GM21360 (cell line): ENCODE measurements at regions not wholly inside any gene's neighbourhood (a gene's known extent, or its start where the extent isn't known, plus 50 kb on each side); places are given as distances from the start of the nearest gene placed in this dataset.
A peak's percentile ranks its signal among the peaks of the same experiment; 100 is the strongest.

Source experiments
- ATAC-seq: cut with Tn5 transposase; IDR thresholded peaks from one replicate; pipeline ENCODE4 v1.9.1; 2021; ENCODE audit warnings: mild to moderate bottlenecking, moderate library complexity; ENCODE audit not compliant: unreplicated experiment

DNA sequence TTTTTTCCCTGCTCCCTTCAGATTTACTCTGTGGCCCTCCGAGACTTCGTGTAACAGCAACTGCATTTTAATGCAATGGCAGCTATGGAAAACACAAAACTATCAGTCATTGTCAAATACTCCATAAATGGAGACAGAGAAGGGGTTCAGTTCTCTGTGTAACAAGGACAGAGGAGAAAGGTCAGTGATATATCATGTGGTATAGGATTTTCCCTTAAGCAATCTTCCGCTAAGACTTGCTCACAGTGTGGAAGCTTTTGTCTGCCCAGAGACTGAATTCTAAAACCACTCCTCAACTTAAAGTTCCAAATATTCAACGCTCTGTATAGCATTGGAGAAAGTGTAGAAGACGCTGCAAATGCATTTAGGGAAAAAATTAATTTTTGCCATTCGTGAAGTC is 111.3 kb upstream of the EDNRB start:
- no peak for ATAC-seq

DNA sequence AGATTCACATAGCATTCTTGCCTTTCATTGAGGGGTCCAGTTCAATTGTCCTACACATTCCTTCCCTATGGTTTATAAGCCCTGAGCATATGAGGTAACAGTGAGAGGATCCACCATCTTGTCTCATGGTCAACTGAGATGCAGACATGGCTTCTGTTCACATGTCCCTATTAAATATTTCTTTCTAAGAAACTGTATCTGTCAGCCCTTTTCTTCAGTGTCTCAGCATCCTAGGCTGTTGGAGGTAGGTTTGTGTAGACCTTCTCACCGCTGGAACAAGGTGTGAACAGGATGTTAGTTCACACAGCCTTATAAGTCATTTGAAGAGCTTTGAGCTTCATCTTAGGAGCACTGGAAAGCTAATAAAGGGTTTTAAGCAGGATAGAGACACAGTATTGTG is 110.3 kb upstream of the EDNRB start:
- no peak for ATAC-seq

DNA sequence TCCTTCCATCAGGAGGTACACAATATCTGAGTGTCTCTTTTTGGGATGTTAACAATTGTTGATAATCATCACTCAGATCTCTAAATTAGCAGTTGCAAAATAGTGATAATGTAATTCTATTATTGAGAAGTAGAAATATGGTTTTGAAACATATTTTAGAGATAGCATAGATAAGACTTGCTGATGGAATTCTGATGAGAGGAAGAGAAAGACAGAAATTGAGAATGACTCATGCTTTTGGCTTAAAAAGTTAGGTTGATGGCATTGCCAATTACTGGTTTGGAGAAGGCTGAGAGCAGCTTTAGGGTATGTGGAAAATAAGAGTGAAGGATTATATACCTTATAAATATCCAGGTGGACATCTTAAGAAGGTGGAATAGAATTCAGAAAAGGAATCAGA is 106.4 kb upstream of the EDNRB start:
- ATAC-seq = no peak

DNA sequence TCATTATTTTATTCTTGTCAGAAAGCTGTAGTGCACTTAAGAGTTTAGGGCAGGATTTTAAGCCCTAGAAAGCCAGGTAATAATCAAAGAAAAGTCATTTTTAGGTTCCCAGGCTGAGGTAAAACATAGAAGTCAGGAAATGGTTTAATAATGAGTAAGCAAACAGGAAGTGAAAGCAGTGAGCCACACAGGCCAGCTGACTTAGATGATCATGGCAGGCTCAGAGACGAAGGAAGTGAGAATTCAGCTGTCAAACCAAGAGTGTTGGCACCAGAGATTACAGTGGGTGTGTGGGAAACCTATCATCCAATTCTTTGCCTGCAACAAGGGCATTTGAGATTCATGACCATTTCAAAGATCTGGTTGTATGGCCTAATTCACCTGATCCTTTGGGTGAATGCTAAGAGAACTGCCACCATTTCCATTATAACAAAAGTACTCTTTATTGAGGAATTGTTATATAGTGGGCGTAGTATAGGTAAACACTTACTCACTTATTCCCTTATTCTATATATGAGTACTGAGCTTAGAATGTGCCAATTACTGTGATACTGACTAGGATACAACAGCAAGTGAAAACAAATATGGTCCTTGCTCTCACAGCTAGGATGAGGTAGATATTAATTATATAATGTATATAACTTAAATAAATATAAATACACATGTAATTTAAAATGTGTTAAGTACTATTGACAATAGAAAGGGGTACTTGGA is 103.7 kb upstream of the EDNRB start:
- ATAC-seq = peak; percentile 100

DNA sequence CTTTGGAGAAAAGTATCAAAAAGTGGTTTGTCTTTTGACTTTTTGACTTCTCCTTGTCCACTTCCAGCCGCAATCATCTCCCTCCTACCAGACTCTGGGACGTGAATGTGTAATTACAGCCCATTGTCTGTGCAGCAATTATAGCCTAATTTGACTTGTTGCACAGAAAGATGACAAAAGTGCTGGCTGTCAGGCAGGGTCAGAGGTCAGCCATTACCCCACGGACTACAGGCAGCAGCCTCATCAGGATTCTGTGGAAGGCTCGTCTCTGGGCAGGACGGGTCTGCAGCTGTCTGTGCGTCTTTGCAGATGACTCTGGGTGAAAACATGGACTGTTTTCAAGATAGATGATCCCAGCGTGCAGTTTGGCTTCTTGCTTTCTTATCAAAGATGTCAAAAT is 102.2 kb upstream of the EDNRB start:
- no peak for ATAC-seq

DNA sequence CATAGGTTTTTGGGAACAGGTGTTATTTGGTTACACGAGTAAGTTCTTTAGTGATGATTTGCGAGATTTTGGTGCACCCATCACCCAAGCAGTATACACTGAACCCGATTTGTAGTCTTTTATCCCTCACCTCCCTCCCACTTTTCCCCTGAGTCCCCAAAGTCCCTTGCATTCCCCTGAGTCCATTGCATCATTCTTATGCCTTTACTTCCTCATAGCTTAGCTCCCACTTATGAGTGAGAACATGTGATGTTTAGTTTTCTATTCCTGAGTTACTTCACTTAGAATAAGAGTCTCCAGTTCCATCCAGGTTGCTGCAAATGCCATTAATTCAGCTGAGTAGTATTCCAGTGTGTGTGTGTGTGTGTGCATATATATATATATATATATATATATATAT is 97.2 kb upstream of the EDNRB start:
- ATAC-seq = no peak

DNA sequence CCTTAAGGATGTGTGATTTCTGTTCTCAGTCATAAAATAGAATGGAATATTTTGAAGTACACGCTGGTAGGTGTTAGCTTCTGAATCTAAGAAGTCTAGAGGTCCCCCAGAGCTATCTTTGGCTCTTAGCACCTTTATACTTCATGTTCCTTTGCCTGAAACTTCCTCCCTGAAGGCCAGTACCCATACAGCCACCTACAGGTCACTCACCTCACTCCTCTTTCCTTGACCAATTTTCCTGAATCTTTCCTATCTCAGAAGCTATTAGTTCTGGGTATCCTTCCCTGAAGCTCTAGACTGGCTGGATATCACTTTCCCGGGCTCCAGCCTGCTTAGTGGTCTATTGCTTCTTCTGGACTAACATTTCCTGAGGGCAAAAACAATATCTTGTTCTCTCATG is 93.4 kb upstream of the EDNRB start:
- ATAC-seq = no peak

DNA sequence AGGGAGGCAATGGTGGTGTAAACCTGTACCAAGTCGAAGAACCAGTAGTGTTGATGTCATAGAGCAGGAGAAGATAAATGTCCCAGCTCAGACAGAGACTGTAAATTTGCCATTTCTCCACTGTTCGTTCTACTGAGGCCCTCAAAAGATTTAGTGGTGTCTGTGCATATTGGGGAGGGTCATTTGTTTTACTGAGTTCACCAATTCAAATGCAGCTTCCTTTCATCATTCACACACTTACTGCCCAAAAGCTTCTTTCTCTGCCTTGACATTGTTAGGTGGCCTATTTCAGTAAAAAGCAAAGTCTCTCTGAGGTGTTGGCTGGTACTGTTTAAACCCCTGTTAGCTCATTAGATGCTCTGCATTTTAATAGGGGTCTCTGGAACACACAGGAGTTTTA is 86.2 kb upstream of the EDNRB start:
- no peak for ATAC-seq

DNA sequence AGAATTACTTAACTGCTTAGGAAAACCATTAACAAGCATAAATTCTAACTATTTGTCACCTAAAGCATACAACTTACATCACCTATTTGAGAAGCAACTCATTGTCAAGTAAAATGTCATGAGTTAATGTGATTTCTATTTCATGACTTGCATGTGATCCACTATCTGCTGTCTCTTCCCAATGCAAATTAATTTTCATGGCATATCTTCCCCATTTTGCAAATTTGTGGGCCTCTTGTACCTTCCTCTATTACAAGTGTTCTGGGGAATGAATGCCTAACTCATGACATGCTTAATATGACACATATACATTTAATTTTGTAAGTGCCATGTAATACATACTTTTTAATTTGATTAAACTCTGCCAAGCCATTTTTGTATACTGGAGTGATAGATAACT is 81.1 kb upstream of the EDNRB start:
- ATAC-seq = no peak

DNA sequence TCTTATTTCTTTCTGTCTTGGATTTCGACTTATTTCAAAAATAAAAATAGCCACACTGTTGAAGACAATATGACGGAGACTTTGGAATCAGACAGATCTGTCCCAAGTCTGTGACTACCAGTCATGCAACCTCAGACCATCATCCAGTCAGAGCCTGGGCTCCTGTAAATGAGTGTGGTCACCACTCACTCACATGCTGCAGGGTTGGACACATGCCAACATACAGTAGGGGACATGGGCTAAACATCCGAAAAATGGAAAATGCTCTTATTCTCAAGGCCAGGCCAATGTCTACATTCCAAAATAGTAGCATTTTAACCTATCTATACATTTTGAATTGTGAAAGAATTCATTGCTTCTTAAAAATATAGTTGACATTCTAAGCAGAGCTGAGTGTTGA is 75.5 kb upstream of the EDNRB start:
- no peak for ATAC-seq

DNA sequence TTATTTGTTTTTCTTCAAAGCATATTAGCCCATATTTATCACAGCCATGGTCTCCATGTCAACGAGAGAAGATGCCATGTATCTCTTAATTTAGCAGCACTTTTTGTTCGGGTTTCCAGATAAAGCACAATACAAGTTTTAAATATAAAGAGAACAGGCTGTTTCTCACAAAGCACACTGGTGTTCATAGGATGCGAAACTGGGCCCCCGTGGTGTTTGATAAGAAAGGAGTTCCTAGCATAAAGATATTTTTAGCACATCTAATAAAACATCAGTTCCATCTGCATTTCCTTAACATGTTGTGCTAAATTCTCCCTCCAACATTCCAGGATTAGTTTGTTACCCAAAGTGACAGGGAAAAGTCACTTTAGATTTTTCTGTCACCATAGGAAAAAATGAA is 72.4 kb upstream of the EDNRB start:
- ATAC-seq = no peak

DNA sequence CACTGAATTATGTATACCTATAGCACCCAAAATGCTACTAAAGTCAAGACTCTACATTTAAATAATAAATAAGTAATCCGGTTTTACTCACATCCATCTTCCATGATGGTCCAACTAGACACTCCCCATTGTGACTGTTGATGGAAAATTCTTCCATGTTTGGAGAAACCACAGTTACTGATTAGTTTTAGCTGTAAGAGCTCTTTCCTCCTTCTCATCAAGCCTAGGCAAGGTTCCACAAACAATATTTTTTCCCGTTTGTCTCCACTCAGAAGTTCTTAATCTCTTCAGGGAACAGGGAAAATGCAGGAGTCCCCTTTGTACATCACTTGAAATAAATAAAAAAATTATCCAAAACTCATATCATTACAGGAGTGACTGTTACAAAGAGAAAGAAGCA is 70.7 kb upstream of the EDNRB start:
- no peak for ATAC-seq

DNA sequence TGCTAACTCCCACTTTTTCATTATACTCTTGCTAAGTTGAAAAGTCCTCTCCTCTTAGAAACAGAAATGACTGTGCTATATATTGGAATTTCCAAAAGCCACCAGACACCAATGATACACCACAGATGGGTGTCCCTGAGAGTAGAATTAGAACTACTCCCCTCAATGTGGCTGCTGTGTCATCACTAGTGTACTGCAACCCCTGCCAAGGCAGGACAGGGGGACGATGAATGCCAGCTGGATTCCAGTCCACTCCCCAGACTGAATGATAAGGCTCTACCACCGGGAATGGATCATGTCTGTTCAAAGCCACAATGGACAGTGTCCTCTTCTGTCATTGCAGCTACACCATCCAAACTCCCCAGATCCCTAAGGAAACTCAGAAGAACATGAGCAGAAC is 69.7 kb upstream of the EDNRB start:
- no peak for ATAC-seq

DNA sequence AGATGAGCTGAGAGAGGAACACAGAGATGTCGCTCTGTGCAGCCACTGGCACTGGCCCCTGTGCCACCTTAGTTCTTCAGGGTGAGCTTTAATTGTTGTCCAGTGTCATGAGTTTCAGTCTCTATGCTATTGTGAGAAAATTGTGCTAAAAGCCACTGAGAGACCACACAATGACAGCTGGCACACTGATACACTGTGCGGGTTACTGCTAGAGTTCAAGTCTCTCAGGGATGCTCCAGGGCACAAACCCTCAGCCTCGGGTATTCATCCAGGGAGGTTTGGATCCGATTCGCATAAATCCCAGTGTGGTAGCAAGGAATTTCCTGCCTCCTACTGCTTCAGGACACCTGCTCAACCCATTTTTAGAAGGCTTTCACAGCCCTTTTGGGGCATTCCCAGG is 68.1 kb upstream of the EDNRB start:
- no peak for ATAC-seq

DNA sequence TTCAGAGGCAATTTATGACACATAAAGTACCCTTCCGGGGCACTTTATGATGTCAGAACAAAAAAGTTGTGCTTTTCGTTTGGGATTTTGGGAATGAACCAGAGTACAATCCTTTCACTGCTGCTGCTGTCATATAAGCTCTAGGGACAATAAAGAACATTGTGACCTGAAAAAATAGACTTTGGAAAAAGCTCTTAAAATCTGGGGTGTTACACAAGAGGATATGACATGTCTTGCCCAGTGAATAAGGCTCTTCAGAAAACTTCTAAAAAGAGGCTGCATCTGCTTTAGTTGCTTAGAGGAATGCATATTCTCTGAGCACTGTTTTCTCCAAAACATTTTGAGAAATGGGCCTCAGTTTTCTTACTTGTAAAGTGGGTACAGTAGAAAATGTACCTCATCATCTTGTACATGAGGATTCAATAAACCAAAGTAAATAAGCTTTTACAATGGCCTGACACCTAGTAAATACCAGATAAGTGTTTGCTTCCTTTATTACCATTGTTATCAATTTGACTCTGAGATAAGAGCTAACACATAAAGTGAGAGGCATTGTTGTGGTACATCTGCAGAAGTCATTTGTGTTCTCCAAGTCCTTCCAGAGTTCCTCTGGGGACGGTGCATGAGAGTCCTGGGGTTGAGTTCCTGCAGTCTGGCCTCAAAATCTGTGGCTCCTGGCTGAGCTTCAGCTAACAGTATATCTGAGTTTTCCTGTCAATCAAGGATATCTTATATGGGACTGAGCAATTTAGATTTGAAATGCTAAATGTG is 67.4 kb upstream of the EDNRB start:
- no peak for ATAC-seq

DNA sequence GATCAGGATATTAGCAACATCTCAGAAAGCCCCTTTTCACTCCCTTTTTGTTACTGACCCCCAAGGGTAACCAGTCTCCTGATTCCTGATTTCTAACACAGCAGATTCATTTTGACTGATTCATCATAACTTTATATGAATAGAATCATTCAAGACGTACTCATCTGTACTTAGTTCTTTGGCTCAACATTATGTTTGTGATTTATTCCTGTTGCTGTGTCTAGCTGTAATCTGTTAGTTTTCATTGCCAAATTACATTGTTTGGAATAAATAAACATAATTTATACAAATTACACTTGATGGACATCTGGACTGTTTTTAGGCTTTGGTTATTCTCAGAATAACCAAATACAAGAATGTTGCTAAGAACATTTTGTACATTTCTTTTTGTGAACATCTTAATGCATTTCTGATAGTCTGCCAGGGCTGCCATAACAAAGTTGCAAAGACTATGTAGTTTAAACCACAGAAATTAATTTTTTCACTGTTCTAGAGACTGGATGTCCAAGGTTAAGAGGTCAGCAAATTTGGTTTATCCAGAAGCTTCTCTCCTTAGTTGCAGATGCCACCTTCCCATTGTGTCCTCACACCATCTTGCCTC is 62.8 kb upstream of the EDNRB start:
- no peak for ATAC-seq

DNA sequence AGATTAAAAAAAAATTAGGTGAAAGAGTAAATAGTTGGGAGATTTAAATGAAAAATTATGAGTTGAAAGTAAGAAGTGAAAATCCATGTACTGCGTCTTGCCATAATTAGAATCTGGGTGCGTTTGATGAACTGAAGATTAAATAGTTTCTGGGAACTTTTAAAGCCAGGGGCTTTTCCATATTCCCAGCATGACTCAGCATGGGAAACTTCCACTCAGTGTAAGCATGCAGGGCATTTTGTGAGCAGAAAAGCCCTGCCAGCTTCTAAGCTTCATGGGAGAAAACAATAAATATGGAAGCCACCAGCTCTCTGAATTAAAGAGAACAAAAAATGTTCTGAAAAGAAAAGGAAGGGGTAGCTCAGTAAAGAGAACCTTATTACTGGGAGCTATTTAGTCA is 62.0 kb upstream of the EDNRB start:
- no peak for ATAC-seq

DNA sequence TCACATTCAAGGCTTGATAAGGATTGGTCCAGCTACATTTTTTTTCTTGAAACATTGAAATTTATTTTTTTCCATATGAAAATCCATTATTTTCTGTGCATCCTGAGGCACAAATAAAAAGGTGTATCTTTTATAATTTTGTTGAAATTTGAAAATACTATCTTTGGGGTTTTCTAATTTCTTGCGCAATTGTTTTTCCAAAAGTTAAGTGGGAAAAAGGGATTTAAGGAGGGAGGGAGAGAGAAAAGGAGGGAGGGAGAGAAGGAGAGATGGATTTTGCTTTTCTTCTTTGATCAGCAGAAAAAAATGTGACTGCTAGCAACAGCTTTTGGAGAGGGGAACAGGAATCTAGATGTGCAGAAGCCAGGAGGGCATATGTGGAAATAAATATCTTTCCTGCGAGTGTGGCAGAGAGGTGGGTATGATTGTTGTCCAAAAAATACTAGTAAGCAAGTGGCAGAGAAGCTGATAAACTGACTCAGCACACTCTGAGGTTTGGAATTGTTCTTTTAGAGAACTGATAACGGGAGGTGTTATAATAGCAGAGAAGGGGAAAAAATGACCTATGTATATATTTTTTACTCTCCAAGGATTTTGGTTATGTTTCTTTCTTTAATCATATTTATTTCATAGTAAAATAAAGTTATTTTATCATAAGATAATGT is 61.2 kb upstream of the EDNRB start:
- no peak for ATAC-seq

DNA sequence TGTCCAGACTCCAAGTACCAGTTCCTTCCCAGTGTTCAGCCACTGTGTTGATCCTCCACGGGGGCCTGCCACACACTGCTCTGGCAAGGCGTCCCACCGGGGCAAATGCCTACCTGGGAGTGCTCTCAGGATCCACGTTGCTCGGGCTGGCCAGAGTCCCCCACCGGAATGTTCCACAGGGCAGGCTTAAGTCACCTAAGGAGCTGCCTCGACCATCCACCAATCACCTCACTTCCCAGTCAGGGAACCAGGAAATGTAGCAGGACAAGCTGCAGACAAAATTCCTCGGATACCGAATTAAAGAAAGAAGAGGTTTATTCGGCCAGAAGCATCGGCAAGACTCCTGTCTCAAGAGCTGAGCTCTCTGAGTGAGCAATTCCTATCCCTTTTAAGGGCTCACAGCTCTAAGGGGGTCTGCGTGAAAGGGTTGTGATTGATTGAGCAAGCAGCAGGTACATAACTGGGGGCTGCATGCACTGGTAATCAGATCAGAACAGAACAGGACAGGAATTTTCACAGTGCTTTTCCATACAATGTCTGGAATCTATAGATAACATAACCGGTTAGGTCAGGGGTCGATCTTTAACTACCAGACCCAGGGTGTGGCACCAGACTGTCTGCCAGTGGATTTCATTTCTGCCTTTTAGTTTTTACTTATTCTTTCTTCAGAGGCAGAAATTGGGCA is 56.9 kb upstream of the EDNRB start:
- ATAC-seq = no peak

DNA sequence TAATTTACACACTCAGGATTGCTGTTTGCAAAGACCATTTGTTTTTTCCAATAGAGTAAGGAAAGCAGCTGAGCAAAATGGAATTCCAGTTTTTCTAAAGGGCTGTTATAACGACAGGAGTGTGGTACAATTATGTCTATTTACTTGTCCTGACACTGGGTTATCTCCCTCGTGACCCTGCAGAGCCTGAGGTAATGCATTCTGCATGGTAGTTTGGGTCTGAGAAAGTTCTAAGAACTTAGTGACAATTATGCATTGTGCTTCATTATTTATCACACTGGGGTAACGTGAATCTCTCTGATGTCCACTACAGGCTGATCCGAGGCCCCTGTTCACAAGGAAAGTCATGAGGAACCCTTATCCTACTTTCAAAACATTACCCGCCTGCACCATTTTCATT is 50.7 kb upstream of the EDNRB start:
- no peak for ATAC-seq
